ENCODE measurements at regions not wholly inside any gene's neighbourhood (a gene's known extent, or its start where the extent isn't known, plus 50 kb on each side); places are given as distances from the start of the nearest gene placed in this dataset.

DNA sequence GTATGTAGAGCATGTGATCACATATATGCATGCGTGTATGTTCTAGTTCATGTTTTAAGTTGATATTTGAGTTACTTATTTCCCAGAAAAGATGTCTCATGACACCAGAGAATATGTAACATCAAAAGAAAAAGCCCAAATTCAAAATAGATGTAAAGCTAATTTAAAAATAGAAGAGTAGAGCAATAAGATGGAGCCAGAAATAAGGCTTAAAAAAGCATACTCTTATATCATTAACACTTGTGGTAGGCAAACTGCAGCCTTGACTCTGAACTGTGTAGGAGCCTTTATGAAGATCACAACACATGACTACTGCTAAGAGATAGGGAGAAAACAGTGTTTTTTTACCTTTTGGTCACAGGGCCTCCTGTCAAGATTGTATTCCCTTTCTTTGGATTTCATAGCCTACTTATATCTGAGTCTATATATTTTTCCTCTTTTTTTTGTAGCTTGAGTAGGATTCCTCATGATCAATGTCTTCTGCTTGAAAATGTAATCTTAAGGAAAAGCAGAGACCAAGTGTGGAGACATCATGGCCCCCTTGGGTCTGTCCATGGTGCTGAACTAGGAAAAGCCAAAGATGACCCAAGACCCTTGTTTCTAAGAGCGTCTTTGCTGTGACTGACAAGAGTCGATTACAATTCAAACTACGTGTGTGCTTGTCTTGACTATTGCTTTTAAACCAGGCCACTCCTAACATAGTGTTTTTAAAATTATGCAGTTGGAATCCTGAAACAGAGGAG lies 390.4 kb downstream of the SHISA9 start:
- Mint-ChIP-seq H3K36me3 (ENCODE audit: low read depth) (no peaks in the 10 kb centered on the region), H3K27ac (no peak overlapping the region), H3K9me3 (peaks cover 8% of the 10 kb centered on the region), H3K4me3 (no peak overlapping the region), H3K4me1 (ENCODE audit: low read depth) (no peaks in the 10 kb centered on the region), H3K27me3 (peaks cover 5% of the 10 kb centered on the region)
- no peak for DNase-seq

DNA sequence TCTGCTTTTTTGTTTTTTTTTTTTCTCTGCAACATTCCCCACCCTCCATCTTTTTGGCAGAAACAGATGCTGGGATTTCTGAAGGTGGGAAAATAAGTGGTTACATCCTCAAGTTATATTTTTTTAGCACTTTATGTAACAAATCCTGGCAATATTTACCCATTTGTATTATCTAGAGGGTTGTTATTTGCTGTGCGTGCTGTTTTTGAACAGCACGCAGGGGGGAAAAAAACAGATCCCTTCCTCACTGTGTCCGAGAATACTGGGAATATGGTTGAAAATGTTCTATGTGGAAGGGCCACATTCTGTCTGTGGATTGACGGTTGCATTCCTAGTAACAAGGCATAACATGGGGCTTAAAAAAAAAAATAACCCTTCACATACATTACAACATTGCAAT lies 394.8 kb downstream of the SHISA9 start:
- no peak for DNase-seq
- no peaks in the 10 kb centered on the region for H3K27me3 Mint-ChIP-seq
- no peak overlapping the region for H3K27ac Mint-ChIP-seq
- no peaks in the 10 kb centered on the region for H3K36me3 Mint-ChIP-seq (ENCODE audit: low read depth)
- peaks cover 8% of the 10 kb centered on the region for H3K9me3 Mint-ChIP-seq
- no peaks in the 10 kb centered on the region for H3K4me1 Mint-ChIP-seq (ENCODE audit: low read depth)
- H3K4me3 Mint-ChIP-seq: no peak overlapping the region

DNA sequence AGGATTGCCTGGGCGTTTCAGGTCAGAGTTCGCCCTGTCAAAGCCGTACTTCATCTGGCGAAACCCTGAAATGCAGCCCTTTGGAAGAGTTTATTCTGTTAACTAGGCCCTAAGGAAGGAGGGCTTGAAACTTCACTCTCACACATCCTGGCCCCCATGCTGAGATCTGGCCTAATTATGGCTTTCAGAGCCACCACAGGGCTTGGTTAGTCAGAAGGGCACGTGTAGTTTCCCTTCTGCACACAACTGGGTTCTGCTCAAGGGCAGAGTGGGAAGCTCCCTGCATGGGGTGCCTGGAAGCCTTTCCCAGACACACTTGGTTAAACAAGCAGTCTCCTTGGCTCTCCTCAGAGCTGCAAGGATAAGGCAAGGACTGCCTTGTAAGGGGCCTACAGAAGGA lies 397.3 kb downstream of the SHISA9 start:
- no peak overlapping the region for H3K27ac Mint-ChIP-seq
- H3K4me1 Mint-ChIP-seq (ENCODE audit: low read depth): no peaks in the 10 kb centered on the region
- H3K4me3 Mint-ChIP-seq: no peak overlapping the region
- no peaks in the 10 kb centered on the region for H3K27me3 Mint-ChIP-seq
- no peaks in the 10 kb centered on the region for H3K36me3 Mint-ChIP-seq (ENCODE audit: low read depth)
- no peaks in the 10 kb centered on the region for H3K9me3 Mint-ChIP-seq
- DNase-seq: no peak

DNA sequence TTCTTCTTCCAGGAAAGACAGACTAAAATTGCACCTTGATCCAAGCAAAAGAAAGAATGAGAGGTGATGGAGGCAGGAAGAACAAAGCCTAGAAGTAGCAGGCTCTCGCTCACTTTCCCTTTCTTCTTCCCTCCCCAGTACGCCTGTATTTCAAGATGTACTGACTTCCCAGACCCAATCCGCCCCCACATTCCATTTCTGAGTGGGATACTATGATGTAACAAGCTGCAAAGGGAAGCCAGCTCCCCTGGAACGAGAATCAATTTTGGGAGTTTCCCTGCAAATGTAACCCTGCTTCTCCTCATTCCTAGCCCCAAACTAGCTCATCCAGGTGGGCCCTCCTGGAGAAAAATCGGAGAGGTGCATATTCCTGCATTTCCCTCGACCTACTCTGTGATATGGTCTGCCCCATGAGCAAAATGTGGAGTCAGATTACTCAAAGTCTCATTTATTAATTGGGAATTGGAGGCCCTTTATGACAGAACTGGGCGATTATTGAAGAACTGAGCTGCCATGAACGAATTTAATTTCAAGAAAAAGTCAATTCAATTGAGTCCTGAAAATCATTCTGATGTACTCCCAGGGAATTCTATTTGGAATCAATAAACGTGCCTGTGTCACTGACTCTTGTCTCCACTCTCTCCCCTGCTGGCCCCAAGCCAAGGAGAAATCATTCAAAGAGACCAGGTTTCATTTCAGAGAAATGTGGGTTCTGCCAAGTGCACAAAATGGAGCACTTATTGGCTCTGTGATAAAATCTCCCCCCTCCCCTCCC lies 398.9 kb downstream of the SHISA9 start:
- H3K27me3 Mint-ChIP-seq: no peaks in the 10 kb centered on the region
- no peaks in the 10 kb centered on the region for H3K4me1 Mint-ChIP-seq (ENCODE audit: low read depth)
- no peak overlapping the region for H3K27ac Mint-ChIP-seq
- no peak for DNase-seq
- no peak overlapping the region for H3K4me3 Mint-ChIP-seq
- H3K9me3 Mint-ChIP-seq: no peaks in the 10 kb centered on the region
- no peaks in the 10 kb centered on the region for H3K36me3 Mint-ChIP-seq (ENCODE audit: low read depth)

DNA sequence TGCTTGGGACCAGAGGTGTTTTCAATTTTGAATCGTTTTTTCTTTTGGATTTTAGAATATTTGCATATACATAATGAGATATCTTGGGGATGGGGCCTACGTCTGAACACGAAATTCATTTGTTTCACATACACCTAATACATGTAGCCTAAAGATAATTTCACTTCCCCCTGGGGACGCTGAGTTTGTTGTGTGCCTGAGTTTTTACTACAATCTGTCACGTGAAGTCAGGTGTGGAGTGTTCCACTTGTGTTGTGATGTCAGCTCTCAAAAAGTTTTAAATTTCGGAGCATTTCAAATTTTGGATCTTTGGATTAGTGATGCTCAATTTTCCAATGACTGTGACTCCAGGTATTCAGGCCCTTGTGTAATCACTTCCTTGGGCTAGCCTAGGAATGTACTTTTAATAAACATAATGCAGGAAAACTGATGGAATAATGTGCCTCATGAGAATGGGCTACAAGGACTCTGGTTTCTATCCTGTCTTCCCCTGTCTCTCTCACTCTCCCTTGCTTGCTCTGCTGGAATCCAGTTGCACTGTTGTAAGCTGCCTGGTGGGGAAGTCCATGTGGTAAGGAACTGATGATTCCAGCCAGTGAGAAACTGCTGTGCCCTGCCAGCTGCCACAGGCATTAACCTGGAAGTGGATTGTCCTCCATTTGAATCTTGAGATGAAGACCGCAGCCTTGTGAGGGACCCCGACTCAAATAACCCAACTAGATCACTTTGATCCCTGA lies 403.8 kb downstream of the SHISA9 start:
- no peak for DNase-seq
- Mint-ChIP-seq H3K36me3 (ENCODE audit: low read depth) (no peaks in the 10 kb centered on the region), H3K27me3 (no peaks in the 10 kb centered on the region), H3K4me1 (ENCODE audit: low read depth) (peaks cover 3% of the 10 kb centered on the region), H3K4me3 (no peak overlapping the region), H3K27ac (no peak overlapping the region), H3K9me3 (no peaks in the 10 kb centered on the region)

DNA sequence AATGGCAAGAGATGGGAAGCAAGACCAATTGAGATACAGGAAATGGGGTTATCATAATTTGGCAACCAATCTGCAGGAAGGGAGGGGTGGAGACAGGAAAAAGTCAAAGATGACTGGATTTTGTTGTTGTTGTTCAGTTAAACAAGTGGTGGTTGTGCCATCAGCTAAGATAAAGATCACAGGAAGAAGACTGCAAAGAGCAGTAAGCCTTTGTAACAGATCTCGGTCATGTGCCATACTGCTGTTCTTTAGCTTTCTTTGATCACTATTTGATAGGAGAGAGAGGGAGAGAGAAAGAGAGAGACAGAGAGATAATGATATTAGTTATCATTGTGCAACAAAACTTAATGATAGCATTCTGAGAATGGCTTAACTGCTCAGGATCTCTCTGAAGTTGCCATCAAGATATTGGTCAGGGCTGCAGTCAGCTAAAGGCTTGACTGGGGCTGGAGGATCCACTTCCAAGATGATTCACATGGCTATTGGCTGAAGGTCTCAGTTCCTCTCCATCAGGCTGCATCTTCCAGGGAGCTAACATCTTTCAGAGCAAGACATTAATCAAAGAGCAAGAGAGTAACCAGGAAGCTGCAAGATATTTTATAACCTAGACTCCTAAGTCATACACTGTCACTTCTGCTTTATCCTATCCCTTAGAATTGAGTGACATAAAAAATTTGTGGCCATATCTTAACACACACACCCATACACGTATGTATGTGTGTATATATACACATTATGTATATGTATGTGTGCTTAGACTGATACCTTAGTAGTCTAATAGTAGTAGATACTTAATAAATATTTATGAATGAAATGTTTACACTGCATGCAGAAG lies 405.0 kb downstream of the SHISA9 start:
- no peaks in the 10 kb centered on the region for H3K36me3 Mint-ChIP-seq (ENCODE audit: low read depth)
- no peaks in the 10 kb centered on the region for H3K9me3 Mint-ChIP-seq
- no peak overlapping the region for H3K4me3 Mint-ChIP-seq
- no peak overlapping the region for H3K27ac Mint-ChIP-seq
- peaks cover 3% of the 10 kb centered on the region for H3K4me1 Mint-ChIP-seq (ENCODE audit: low read depth)
- no peak for DNase-seq
- no peaks in the 10 kb centered on the region for H3K27me3 Mint-ChIP-seq

DNA sequence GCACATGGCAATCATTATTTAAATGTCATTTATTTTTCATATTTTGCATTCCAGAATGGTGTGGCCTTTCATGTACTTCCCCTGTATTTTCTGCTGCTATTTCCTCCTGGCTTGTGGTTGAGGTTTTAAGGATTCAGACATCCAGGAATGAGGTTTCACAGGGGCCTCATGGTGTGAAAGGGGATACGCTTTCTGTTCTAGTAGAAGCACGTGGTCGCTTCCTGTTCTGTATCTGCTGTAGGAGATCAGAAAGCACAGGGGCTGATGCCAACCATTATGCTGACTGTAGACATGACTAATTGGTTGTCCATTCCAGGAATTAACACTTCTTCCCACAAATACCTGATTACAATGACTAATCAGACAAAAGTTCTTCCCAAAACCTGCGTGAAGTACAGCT lies 405.9 kb downstream of the SHISA9 start:
- H3K36me3 Mint-ChIP-seq (ENCODE audit: low read depth): no peaks in the 10 kb centered on the region
- H3K9me3 Mint-ChIP-seq: no peaks in the 10 kb centered on the region
- no peak overlapping the region for H3K27ac Mint-ChIP-seq
- no peaks in the 10 kb centered on the region for H3K27me3 Mint-ChIP-seq
- DNase-seq: no peak
- H3K4me3 Mint-ChIP-seq: no peak overlapping the region
- peaks cover 3% of the 10 kb centered on the region for H3K4me1 Mint-ChIP-seq (ENCODE audit: low read depth)

DNA sequence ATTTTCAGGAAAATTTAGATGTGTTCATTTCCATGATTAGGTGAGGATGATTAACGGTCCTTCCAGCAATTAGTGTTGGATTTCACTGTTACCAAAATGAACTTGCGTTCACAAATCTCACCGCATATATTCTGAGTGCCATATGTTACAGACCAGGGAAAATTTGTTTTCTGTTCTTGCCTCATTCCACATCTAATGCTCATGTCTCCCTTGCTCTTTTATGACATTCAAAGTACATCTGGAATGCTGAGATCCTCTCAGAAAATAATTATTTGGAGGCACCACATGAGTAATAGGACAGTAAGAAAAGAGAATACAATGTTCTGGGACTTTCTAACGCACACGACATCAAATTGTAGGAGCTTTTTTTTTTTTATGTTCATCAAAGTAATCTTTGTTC lies 406.5 kb downstream of the SHISA9 start:
- H3K36me3 Mint-ChIP-seq (ENCODE audit: low read depth): no peaks in the 10 kb centered on the region

DNA sequence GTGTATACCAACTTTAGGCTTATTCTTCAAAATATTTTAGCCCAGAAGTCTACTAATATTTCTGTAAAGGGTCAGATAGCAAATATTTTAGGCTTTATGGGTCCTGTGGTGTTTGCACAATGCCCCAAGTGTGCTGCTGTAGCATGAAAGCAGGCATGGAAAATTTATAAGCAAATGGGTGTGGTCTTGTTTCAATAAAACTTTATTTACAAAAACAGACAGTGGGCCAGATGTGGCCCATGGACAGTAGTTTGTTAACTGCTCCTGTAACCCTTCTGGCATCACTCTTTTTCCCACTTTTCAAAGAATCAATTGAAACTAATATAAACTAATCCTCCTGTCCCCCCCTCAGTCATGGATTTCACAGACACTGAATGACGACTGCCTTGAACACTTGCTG lies 410.7 kb downstream of the SHISA9 start:
- Mint-ChIP-seq H3K27ac (no peak overlapping the region), H3K36me3 (ENCODE audit: low read depth) (no peaks in the 10 kb centered on the region), H3K27me3 (no peaks in the 10 kb centered on the region), H3K4me1 (ENCODE audit: low read depth) (peaks cover 5% of the 10 kb centered on the region), H3K4me3 (no peak overlapping the region), H3K9me3 (no peaks in the 10 kb centered on the region)
- DNase-seq: no peak

More for the DNA sequence above, 406.5 kb downstream of the SHISA9 start:
- no peaks in the 10 kb centered on the region for H3K27me3 Mint-ChIP-seq
- H3K27ac Mint-ChIP-seq: no peak overlapping the region
- H3K9me3 Mint-ChIP-seq: no peaks in the 10 kb centered on the region
- peaks cover 3% of the 10 kb centered on the region for H3K4me1 Mint-ChIP-seq (ENCODE audit: low read depth)
- no peak overlapping the region for H3K4me3 Mint-ChIP-seq
- no peak for DNase-seq

DNA sequence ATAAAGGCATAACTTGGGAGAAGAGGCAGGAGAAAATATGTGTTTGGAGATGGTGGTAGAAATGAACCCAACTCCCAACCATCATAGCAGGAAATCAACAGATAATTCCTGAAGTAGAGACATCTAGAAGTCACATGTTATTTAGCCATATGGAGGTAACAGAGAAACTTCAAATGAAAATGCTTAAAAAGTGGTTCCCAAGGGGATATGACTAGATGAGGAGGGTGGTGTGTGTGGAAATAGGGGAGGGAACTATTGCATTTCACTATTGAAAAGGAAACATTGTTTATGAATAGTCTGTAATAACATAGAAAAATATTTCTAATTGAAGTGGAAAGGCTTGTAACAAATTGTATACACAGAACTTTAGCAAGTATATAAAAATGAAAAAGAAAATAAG lies 412.0 kb downstream of the SHISA9 start:
- no peaks in the 10 kb centered on the region for H3K27me3 Mint-ChIP-seq
- no peaks in the 10 kb centered on the region for H3K36me3 Mint-ChIP-seq (ENCODE audit: low read depth)
- no peak overlapping the region for H3K27ac Mint-ChIP-seq
- H3K4me3 Mint-ChIP-seq: no peak overlapping the region
- peaks cover 2% of the 10 kb centered on the region for H3K4me1 Mint-ChIP-seq (ENCODE audit: low read depth)
- no peaks in the 10 kb centered on the region for H3K9me3 Mint-ChIP-seq
- no peak for DNase-seq

DNA sequence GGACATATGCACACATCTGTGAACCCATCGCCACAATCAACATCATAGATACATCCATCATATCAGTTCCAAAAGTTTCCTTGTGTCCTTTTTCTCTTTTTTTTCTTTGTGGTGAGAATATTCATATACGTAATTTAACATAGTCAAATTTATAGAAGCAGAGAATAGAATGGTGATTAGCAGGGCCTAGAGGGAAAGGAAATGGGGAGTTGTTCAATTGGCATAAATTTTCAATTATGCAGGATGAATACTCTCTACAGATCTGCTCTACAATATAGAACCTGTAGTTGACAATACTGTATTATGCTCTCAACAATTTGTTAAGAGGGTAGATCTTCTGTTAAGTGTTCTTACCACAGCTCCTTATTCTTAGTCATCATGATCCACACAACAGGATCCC lies 413.2 kb downstream of the SHISA9 start:
- DNase-seq: no peak
- Mint-ChIP-seq H3K27ac (no peak overlapping the region), H3K4me3 (no peak overlapping the region), H3K36me3 (ENCODE audit: low read depth) (no peaks in the 10 kb centered on the region), H3K4me1 (ENCODE audit: low read depth) (peaks cover 2% of the 10 kb centered on the region), H3K27me3 (no peaks in the 10 kb centered on the region), H3K9me3 (no peaks in the 10 kb centered on the region)

DNA sequence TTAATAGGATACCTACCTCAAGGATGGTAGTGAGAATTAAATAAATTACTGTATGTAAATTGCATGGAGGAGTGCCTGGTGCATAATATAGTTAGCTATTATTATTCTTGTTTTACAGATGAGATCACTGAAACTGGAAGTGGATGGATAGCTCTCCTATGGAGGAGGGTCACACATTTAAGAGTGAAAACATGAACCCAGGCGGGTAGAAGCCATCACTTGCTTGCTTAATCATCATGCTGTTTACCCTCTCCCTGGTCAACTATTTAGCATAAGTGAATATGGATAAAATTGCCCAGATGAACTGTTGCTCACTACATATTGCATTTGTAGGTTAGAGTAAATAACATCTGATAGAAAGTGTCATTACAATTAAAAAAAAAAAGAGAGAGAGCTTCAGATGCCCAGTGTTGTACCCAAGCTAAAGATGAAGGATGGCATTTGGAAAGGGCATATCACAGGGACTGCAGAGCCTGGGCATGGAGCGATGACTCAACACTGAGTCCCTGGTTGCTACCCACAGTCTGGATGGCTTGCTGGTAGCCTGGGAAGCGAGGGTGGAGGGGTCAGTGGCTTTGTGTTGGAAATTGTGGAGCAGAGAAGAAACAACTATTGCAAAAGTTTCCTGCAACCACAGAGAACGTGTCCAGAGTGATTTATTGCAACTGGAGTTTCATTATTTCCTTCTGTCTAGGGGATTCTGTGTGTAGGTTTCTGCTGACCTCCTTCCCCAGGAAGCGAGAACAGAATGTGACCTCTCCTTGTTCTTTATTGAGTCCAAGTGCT lies 414.4 kb downstream of the SHISA9 start:
- DNase-seq: no peak
- H3K36me3 Mint-ChIP-seq (ENCODE audit: low read depth): no peaks in the 10 kb centered on the region
- peaks cover 2% of the 10 kb centered on the region for H3K4me1 Mint-ChIP-seq (ENCODE audit: low read depth)
- H3K4me3 Mint-ChIP-seq: no peak overlapping the region
- H3K27me3 Mint-ChIP-seq: no peaks in the 10 kb centered on the region
- H3K27ac Mint-ChIP-seq: no peak overlapping the region
- H3K9me3 Mint-ChIP-seq: no peaks in the 10 kb centered on the region

DNA sequence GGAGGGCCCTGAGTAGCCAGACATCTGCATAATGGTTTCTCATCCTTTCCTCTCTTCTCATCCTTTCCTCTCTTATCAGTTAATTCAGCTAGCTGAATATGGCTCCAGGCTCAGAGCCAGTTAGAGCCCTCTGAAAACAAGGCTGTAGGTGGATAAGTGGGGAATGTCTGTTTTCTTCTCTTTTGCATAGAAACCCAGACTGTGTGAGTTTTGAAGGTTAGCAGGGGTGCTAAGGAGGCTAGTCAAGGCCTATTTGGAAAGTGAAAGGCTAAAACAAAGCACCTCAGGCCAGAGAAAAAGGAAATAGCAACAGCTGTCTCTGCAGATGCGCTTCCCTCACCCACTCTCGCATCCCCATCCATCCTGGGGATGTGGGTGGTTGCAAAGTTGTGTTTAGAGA lies 420.9 kb downstream of the SHISA9 start:
- H3K27ac Mint-ChIP-seq: no peak overlapping the region

DNA sequence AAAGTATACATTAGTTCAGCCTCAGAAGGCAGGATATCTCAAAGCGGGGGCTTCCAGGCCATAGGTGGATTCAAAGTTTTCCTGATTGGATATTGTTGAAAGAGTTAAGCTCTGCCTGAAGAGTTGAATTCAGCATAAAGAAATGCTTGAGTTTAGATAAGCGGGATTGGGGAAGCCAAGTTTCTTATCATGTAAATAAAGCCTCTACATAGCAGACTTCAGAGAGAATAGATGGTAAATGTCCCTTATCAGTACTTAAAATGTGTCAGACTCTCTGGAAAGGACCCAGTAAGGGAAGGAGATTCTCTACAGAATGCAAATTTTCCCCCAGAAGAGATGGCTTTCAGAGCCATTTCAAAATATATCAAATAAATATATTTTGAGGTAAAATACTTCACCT lies 423.5 kb downstream of the SHISA9 start:
- no peak overlapping the region for H3K27ac Mint-ChIP-seq
- peaks cover 5% of the 10 kb centered on the region for H3K9me3 Mint-ChIP-seq
- no peaks in the 10 kb centered on the region for H3K4me1 Mint-ChIP-seq (ENCODE audit: low read depth)
- no peak overlapping the region for H3K4me3 Mint-ChIP-seq
- DNase-seq: no peak
- H3K27me3 Mint-ChIP-seq: no peaks in the 10 kb centered on the region
- H3K36me3 Mint-ChIP-seq (ENCODE audit: low read depth): no peaks in the 10 kb centered on the region

More for the DNA sequence above, 420.9 kb downstream of the SHISA9 start:
- Mint-ChIP-seq H3K27me3 (no peaks in the 10 kb centered on the region), H3K4me1 (ENCODE audit: low read depth) (no peaks in the 10 kb centered on the region), H3K4me3 (no peak overlapping the region), H3K9me3 (peaks cover 5% of the 10 kb centered on the region), H3K36me3 (ENCODE audit: low read depth) (no peaks in the 10 kb centered on the region)
- no peak for DNase-seq

Measured in activated T-cell treated with anti-CD3 and anti-CD28 coated beads, Interleukin-2, amount 50 U/mL, for 24 hours (primary cell).